Transverse colon (tissue), 4 donors: ENCODE measurements at regions not wholly inside any gene's neighbourhood (a gene's known extent, or its start where the extent isn't known, plus 50 kb on each side); places are given as distances from the start of the nearest gene placed in this dataset.

Source experiments
- DNase-seq: peaks from one replicate; pipeline ENCODE4 v3.0.0-alpha.2; 2019
- H3K27ac ChIP-seq, 4 donors: fragments of 200-600 bp; sonication (generic); 2 replicates each; pipeline ENCODE4 v1.5.1; 2016 to 2018; ENCODE audit warnings: inconsistent platforms in 4 of 4
- H3K27me3 ChIP-seq: fragments of 200-600 bp; sonication (generic); 2 replicates; pipeline ENCODE4 v1.5.1; 2017; ENCODE audit warnings: inconsistent platforms
- H3K36me3 ChIP-seq, 4 donors: fragments of 200-600 bp; sonication (generic); 2 replicates each; pipeline ENCODE4 v1.5.1; 2017 to 2019; ENCODE audit warnings: inconsistent platforms in 4 of 4
- H3K4me1 ChIP-seq, 4 donors: fragments of 200-600 bp; sonication (generic); 2 replicates each; pipeline ENCODE4 v1.5.1; 2017 to 2020; ENCODE audit warnings: inconsistent platforms in 4 of 4
- H3K4me3 ChIP-seq, 4 donors: fragments of 200-600 bp; sonication (generic); 1 replicate in 1 of 4; 2 replicates in 3 of 4; pipeline versions ENCODE4 v1.5.1 to v1.6.1; 2017 to 2019; ENCODE audit warnings: inconsistent platforms in 4 of 4
- H3K9me3 ChIP-seq, 2 donors: fragments of 200-600 bp; sonication (generic); 2 replicates each; pipeline ENCODE4 v1.5.1; 2017 to 2019; ENCODE audit warnings: inconsistent platforms in 2 of 2
- EP300 ChIP-seq: sonication (generic); formaldehyde crosslinking; IDR thresholded peaks from one replicate; pipeline ENCODE4 v1.6.1; 2017; ENCODE audit warnings: antibody characterized with exemption, low read depth
- POLR2A ChIP-seq: fragments of 450-650 bp; IDR thresholded peaks from one replicate; pipeline ENCODE4 v1.6.1; 2016; ENCODE audit warnings: antibody characterized with exemption, mild to moderate bottlenecking, moderate library complexity
- POLR2AphosphoS5 ChIP-seq, 3 donors: sonication (generic); formaldehyde crosslinking; IDR thresholded peaks; one replicate each; pipeline ENCODE4 v1.6.1; 2016; ENCODE audit warnings: antibody characterized with exemption in 3 of 3
- WGBS, 2 donors: methylation state at CpG; one replicate each; pipeline ENCODE4 v1.1.5; 2018; ENCODE audit warnings: low coverage in 1 of 2; 5-methylcytosine and 5-hydroxymethylcytosine counted together
- in situ Hi-C, 4 donors: fragments of 200-750 bp; cut with MboI; loops; one replicate each; pipeline versions ENCODE4 v1.15.0 to v1.15.1; 2017; ENCODE audit warnings: low sequenced_read_pairs in 3 of 4, low pct_ligation_motif_present in 1 of 4, low pct_unique_long_range_greater_than_20kb in 1 of 4
- intact Hi-C: fragments of 100-400 bp; cut with DNase I; formaldehyde crosslinking; loops from one replicate; pipeline ENCODE4 v1.15.1; 2023; ENCODE audit warnings: low total_unique reads
- TF ChIP-seq, protein P1 (sequence below), 5 experiments: fragments of 200-600 bp in 3 of 5; fragments of 450-650 bp in 2 of 5; sonication (generic) in 3 of 5; IDR thresholded peaks; 1 replicate in 2 of 5; 2 replicates in 3 of 5; pipeline ENCODE4 v1.5.1; 2016 to 2017; ENCODE audit warnings: antibody characterized with exemption in 5 of 5, inconsistent platforms in 3 of 5, mild to moderate bottlenecking in 2 of 5, moderate library complexity in 1 of 5

DNA sequence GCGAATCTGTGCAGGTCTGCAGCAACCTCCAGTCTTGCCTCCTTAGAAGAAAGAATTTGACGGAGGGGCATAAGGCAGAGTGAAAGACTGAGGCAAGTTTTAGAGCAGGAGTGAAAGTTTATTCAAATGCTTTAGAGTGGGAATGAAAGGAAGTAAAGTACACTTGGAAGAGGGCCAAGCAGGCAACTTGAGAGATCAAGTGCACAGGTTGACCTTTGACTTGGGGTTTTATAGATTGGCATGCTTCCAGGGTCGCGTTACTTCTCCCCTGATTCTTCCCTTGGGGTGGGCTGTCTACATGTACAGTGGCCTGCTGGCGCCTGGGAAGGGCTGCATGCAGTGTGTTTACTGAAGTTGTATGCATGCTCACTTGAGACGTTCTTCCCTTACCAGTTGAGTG is 127.2 kb upstream of the FER start:
- H3K4me3 ChIP-seq, result no peak overlapping the region
- H3K4me1 ChIP-seq, result no peaks in the 10 kb centered on the region
- intact Hi-C loops (no loop called here), in situ Hi-C loops (no loop called here)
- no peaks in the 10 kb centered on the region for H3K9me3 ChIP-seq
- no peaks in the 10 kb centered on the region for H3K36me3 ChIP-seq
- TF ChIP-seq POLR2AphosphoS5 (IDR thresholded peaks at IDR 0.05) (no peak), EP300 (no peak), POLR2A (no peak)
- TF ChIP-seq, protein P1, sequence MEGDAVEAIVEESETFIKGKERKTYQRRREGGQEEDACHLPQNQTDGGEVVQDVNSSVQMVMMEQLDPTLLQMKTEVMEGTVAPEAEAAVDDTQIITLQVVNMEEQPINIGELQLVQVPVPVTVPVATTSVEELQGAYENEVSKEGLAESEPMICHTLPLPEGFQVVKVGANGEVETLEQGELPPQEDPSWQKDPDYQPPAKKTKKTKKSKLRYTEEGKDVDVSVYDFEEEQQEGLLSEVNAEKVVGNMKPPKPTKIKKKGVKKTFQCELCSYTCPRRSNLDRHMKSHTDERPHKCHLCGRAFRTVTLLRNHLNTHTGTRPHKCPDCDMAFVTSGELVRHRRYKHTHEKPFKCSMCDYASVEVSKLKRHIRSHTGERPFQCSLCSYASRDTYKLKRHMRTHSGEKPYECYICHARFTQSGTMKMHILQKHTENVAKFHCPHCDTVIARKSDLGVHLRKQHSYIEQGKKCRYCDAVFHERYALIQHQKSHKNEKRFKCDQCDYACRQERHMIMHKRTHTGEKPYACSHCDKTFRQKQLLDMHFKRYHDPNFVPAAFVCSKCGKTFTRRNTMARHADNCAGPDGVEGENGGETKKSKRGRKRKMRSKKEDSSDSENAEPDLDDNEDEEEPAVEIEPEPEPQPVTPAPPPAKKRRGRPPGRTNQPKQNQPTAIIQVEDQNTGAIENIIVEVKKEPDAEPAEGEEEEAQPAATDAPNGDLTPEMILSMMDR (IDR thresholded peaks at IDR 0.05), result no peak
- WGBS, 2 donors, result 32 to 54% methylated on average over 3 to 6 of the region's 6 CpGs
- DNase-seq, result no peak
- no peak overlapping the region for H3K27ac ChIP-seq
- no peaks in the 10 kb centered on the region for H3K27me3 ChIP-seq

DNA sequence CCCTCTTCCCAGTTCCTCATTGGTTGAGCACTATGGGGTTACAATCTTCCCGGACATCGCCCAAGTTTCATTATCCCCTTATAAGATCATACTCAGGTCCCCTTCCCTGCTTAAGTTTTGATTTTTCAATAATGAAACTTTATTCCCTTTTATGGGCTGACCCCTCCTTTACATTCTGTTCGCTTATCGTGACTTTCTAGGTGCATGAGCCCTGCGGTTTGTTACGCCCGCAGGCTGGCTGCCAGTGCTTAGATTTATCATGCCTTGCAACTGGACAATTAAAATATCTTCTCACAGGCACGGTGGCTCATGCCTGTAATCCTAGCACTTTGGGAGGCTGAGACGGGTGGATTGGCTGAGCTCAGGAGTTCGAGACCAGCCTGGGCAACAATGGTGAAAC is 127.9 kb upstream of the FER start:
- intact Hi-C loops, result no loop called here
- Histone ChIP-seq H3K36me3 (no peaks in the 10 kb centered on the region), H3K4me3 (no peak overlapping the region), H3K27me3 (peaks cover 2% of the 10 kb centered on the region), H3K4me1 (no peaks in the 10 kb centered on the region), H3K27ac (no peak overlapping the region), H3K9me3 (no peaks in the 10 kb centered on the region)
- WGBS, 2 donors, result 85 to 88% methylated on average over 10 of the region's 10 CpGs
- TF ChIP-seq, protein P1 (IDR thresholded peaks at IDR 0.05), result no peak
- no peak for TF ChIP-seq POLR2A
- no peak for TF ChIP-seq POLR2AphosphoS5 (IDR thresholded peaks at IDR 0.05)
- no peak for TF ChIP-seq EP300
- DNase-seq, result no peak
- in situ Hi-C loops, result no loop called here

DNA sequence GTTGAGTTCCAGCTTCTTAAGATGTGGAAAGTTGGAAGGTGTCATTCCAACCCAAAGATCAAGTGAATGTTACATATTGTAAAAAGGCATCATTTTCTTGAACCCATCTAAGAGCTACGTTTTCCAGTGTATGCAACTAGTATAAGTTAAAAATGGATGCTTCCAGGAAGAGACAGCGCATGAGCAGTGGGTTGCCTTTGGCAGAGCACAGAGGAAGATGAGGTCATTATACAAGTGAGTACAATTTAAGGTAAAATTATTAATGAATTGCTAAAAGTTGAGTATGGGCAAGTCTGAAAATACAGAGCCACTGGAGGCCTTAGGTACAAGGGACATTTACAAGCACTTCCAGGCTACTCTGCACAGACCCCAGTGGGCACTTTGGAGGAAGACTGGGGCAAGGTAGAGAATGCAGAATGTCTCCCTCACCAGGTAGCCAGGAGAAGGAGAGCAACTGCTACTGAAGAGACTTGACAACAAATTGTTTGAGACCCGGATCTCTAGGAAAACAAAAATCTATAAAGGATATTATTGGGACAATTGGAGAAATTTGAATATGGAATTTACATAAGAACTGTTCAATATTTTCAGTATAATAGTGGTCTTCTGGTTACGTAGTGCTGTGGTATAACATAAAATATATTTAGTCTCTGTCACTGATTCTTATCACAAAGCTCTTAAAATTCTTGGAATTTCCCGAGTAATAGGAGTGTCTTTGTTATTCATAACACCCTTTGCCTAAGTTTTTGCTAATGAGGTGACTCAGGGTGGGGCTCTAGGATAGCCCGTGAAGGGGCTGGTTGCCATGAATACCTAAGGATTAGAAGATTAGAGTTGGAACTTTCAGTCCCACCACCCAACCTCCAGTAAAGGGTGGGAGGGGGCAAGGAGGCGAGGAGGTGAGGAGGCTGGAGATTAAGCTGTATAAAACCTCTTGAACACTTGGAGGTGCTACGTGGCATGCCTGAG is 129.9 kb upstream of the FER start:
- H3K27me3 ChIP-seq, result peaks cover 2% of the 10 kb centered on the region

DNA sequence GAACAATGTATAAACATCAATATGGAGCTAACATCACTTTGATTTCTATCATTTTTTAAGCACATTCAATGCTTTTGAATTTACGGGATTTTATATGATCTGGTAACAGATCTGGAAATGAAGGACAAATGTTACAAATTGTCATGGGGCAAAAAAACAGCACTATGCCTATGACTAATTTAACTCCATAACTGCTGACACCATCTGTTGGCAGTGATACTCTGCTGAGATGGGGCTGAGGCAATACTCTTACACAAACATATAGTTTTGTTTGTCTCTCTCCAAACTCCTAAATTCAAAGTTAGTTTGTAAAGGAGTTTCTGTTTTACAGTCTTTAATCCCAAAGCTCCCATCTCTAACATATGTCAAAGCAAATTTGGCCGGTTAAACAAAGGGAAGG is 132.5 kb upstream of the FER start:
- no peak overlapping the region for H3K4me3 ChIP-seq

More for the DNA sequence above, 129.9 kb upstream of the FER start:
- WGBS, 2 donors, result 79% methylated on average over 6 to 8 of the region's 8 CpGs
- TF ChIP-seq POLR2AphosphoS5 (IDR thresholded peaks at IDR 0.05) (no peak), EP300 (no peak), POLR2A (no peak)
- TF ChIP-seq, protein P1 (IDR thresholded peaks at IDR 0.05), result no peak
- no peaks in the 10 kb centered on the region for H3K36me3 ChIP-seq
- H3K9me3 ChIP-seq, result no peaks in the 10 kb centered on the region
- H3K4me3 ChIP-seq, result no peak overlapping the region
- H3K27ac ChIP-seq, result no peak overlapping the region
- H3K4me1 ChIP-seq, result no peaks in the 10 kb centered on the region
- in situ Hi-C loops (no loop called here), intact Hi-C loops (no loop called here)
- DNase-seq, result no peak

More for the DNA sequence above, 132.5 kb upstream of the FER start:
- no peaks in the 10 kb centered on the region for H3K9me3 ChIP-seq
- TF ChIP-seq POLR2A (no peak), POLR2AphosphoS5 (IDR thresholded peaks at IDR 0.05) (no peak), EP300 (no peak)
- TF ChIP-seq, protein P1 (IDR thresholded peaks at IDR 0.05), result no peak
- WGBS, 2 donors, result 61% methylated on average over 2 of the region's 2 CpGs
- intact Hi-C loops, result no loop called here
- no peak overlapping the region for H3K27ac ChIP-seq
- DNase-seq, result no peak
- no peaks in the 10 kb centered on the region for H3K4me1 ChIP-seq
- peaks cover 2% of the 10 kb centered on the region for H3K27me3 ChIP-seq
- H3K36me3 ChIP-seq, result no peaks in the 10 kb centered on the region
- in situ Hi-C loops, result no loop called here
